Calu3 (cell line): ENCODE measurements at regions not wholly inside any gene's neighbourhood (a gene's known extent, or its start where the extent isn't known, plus 50 kb on each side); places are given as distances from the start of the nearest gene placed in this dataset.

Experiments used
- BruUV-seq: library from RNA; stranded (reverse); fragments of 400-500 nt; replicated peaks from 2 replicates; lab custom pipeline; 2021; lab: Mats Ljungman, UMichigan
- CTCF ChIA-PET: fragments of 300-600 bp; sonication (Branson Sonifier 250); formaldehyde crosslinking; loops from one replicate; lab custom pipeline; 2022; ENCODE audit warnings: antibody characterized with exemption; lab: Charles Lee
- DNase-seq: peaks from one replicate; pipeline ENCODE4 v3.0.0; 2022
- H3K27ac Mint-ChIP-seq: one replicate; pipeline ENCODE4 v1.8.0; 2022; ENCODE audit warnings: mixed read lengths; ENCODE audit not compliant: unreplicated experiment
- H3K27me3 Mint-ChIP-seq: one replicate; pipeline ENCODE4 v1.8.0; 2022; ENCODE audit warnings: mixed read lengths; ENCODE audit not compliant: unreplicated experiment
- H3K36me3 Mint-ChIP-seq: one replicate; pipeline ENCODE4 v1.8.0; 2022; ENCODE audit warnings: mild to moderate bottlenecking, moderate library complexity, mixed read lengths; ENCODE audit not compliant: insufficient read depth, unreplicated experiment
- H3K4me1 Mint-ChIP-seq: one replicate; pipeline ENCODE4 v1.8.0; 2022; ENCODE audit warnings: mild to moderate bottlenecking, low read depth, mixed read lengths; ENCODE audit not compliant: unreplicated experiment
- H3K4me3 Mint-ChIP-seq: one replicate; pipeline ENCODE4 v1.8.0; 2022; ENCODE audit warnings: mild to moderate bottlenecking, low read depth, moderate library complexity, mixed read lengths; ENCODE audit not compliant: unreplicated experiment
- H3K9me3 Mint-ChIP-seq: one replicate; pipeline ENCODE4 v1.8.0; 2022; ENCODE audit warnings: low read depth, mixed read lengths; ENCODE audit not compliant: unreplicated experiment
- intact Hi-C: fragments of 100-400 bp; cut with micrococcal nuclease; formaldehyde crosslinking; loops from one replicate; pipeline ENCODE4 v1.10.0; 2022; ENCODE audit not compliant: unreplicated experiment
- TF ChIP-seq, protein P1 (sequence below): fragments of 200-600 bp; IDR thresholded peaks from one replicate; pipeline ENCODE4 v1.8.0; 2022; ENCODE audit warnings: antibody characterized with exemption; ENCODE audit not compliant: unreplicated experiment

- CTCF ChIA-PET: no interaction called here
- Mint-ChIP-seq H3K27ac (no peak overlapping the region), H3K9me3 (peaks cover 7% of the 10 kb centered on the region), H3K4me1 (no peaks in the 10 kb centered on the region), H3K27me3 (no peaks in the 10 kb centered on the region), H3K36me3 (no peaks in the 10 kb centered on the region), H3K4me3 (no peak overlapping the region)
- BruUV-seq: no TSS peak
- intact Hi-C loops: no loop called here
- TF ChIP-seq, protein P1, sequence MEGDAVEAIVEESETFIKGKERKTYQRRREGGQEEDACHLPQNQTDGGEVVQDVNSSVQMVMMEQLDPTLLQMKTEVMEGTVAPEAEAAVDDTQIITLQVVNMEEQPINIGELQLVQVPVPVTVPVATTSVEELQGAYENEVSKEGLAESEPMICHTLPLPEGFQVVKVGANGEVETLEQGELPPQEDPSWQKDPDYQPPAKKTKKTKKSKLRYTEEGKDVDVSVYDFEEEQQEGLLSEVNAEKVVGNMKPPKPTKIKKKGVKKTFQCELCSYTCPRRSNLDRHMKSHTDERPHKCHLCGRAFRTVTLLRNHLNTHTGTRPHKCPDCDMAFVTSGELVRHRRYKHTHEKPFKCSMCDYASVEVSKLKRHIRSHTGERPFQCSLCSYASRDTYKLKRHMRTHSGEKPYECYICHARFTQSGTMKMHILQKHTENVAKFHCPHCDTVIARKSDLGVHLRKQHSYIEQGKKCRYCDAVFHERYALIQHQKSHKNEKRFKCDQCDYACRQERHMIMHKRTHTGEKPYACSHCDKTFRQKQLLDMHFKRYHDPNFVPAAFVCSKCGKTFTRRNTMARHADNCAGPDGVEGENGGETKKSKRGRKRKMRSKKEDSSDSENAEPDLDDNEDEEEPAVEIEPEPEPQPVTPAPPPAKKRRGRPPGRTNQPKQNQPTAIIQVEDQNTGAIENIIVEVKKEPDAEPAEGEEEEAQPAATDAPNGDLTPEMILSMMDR: no peak
- no peak for DNase-seq
Observed at GRCh38 chr5:68932830-68933434, 160.9 kb upstream of the SLC30A5 start.

- Mint-ChIP-seq H3K27ac (no peak overlapping the region), H3K36me3 (no peaks in the 10 kb centered on the region), H3K4me3 (no peak overlapping the region), H3K9me3 (peaks cover 5% of the 10 kb centered on the region), H3K27me3 (no peaks in the 10 kb centered on the region), H3K4me1 (no peaks in the 10 kb centered on the region)
- no TSS peak for BruUV-seq
- intact Hi-C loops: no loop called here
- TF ChIP-seq, protein P1: no peak
- DNase-seq: no peak
- CTCF ChIA-PET: no interaction called here
Observed at GRCh38 chr5:68942169-68942568, 151.6 kb upstream of the SLC30A5 start.

DNA sequence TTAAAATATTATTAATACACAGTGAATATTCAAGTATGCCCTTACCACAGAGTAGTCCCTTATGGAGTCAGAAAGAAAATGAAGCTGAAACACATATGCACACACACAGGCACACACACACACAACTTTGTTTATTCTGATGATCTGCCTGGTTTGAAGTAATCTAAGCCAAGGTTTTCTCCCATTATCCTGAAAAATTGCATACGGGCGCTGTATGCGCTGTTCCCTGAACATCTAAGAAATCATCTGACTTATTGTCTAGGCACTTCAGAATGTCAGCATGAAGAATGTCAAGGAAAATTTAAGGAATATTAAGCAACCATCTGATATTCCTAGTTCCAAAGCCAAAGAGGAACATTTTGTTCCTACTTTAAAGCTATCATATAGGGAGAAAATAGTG, 147.1 kb upstream of the SLC30A5 start:
- H3K4me3 Mint-ChIP-seq: no peak overlapping the region
- DNase-seq: no peak
- H3K36me3 Mint-ChIP-seq: no peaks in the 10 kb centered on the region
- no TSS peak for BruUV-seq
- H3K27me3 Mint-ChIP-seq: peaks cover 32% of the 10 kb centered on the region
- no peaks in the 10 kb centered on the region for H3K4me1 Mint-ChIP-seq
- CTCF ChIA-PET: no interaction called here
- no peak overlapping the region for H3K27ac Mint-ChIP-seq
- H3K9me3 Mint-ChIP-seq: peaks cover 2% of the 10 kb centered on the region
- TF ChIP-seq, protein P1: no peak
- intact Hi-C loops: no loop called here

DNA sequence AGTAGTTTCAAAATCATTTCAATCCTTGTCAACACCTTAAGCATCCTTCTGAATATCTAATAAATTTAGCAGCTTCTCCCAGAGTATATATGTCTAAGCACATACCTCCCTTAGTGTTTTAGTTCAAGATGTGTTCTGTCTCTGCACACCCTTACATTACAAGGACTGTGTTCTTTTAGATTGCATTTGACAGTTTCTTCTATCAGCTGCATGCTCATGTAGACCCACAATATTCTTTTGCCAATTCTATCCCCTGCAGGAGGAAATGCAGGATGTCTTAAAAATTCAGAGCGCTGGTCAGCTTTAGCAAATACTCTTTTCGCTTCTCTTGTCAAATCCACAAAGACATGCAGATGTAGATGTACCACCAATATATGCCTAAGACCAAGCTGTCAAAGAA, 145.8 kb upstream of the SLC30A5 start:
- no TSS peak for BruUV-seq
- Mint-ChIP-seq H3K27me3 (peaks cover 32% of the 10 kb centered on the region), H3K27ac (no peak overlapping the region), H3K36me3 (no peaks in the 10 kb centered on the region), H3K9me3 (peaks cover under 1% of the 10 kb centered on the region), H3K4me1 (no peaks in the 10 kb centered on the region), H3K4me3 (no peak overlapping the region)
- TF ChIP-seq, protein P1: no peak
- DNase-seq: no peak
- intact Hi-C loops: no loop called here
- CTCF ChIA-PET: no interaction called here
